Stomach (tissue), 8 donors: ENCODE measurements at regions not wholly inside any gene's neighbourhood (a gene's known extent, or its start where the extent isn't known, plus 50 kb on each side); places are given as distances from the start of the nearest gene placed in this dataset.
"Not testable (repeated sequence)": the region's sequence is repeated elsewhere in the genome, so short reads cannot be mapped to it uniquely, and the experiment has no call there.

Experiments
- DNase-seq, 2 donors: peaks; one replicate each; pipeline versions ENCODE4 v3.0.0 to v3.0.0-alpha.2; 2013 to 2019
- H3K27ac ChIP-seq, 5 donors: fragments of 200-600 bp in 4 of 5; sonication (generic) in 4 of 5; one replicate each; pipeline ENCODE4 v1.5.1; 2013 to 2019; ENCODE audit warnings: mild to moderate bottlenecking in 1 of 5, moderate library complexity in 1 of 5
- H3K27me3 ChIP-seq, 3 donors: fragments of 200-600 bp; sonication (generic); one replicate each; pipeline ENCODE4 v1.5.1; 2017 to 2019; ENCODE audit warnings: mixed run types in 1 of 3
- H3K36me3 ChIP-seq, 4 donors: fragments of 200-600 bp; sonication (generic); 1 replicate in 3 of 4; 2 replicates in 1 of 4; pipeline ENCODE4 v1.5.1; 2016 to 2019
- H3K4me1 ChIP-seq, 4 donors: fragments of 200-600 bp; sonication (generic); one replicate each; pipeline ENCODE4 v1.5.1; 2016 to 2019
- H3K4me3 ChIP-seq, 4 donors: fragments of 200-600 bp; sonication (generic) in 3 of 4; one replicate each; pipeline ENCODE4 v1.5.1; 2016 to 2019; ENCODE audit warnings: mild to moderate bottlenecking in 1 of 4
- H3K9me3 ChIP-seq, 4 donors: fragments of 200-600 bp; sonication (generic); one replicate each; pipeline ENCODE4 v1.5.1; 2016 to 2019
- CTCF ChIP-seq, 7 experiments: fragments of 450-650 bp in 4 of 7; fragments of 200-600 bp in 3 of 7; sonication (generic) in 3 of 7; IDR thresholded peaks; one replicate each; pipeline ENCODE4 v1.5.1; 2016 to 2019; ENCODE audit warnings: antibody characterized with exemption in 7 of 7, control low read depth in 2 of 7, mild to moderate bottlenecking in 1 of 7
- EP300 ChIP-seq: sonication (generic); formaldehyde crosslinking; IDR thresholded peaks from one replicate; pipeline ENCODE4 v1.6.1; 2017; ENCODE audit warnings: antibody characterized with exemption
- POLR2A ChIP-seq, 4 donors: fragments of 450-650 bp; IDR thresholded peaks; one replicate each; pipeline ENCODE4 v1.6.1; 2016; ENCODE audit warnings: antibody characterized with exemption in 4 of 4, control low read depth in 2 of 4, mild to moderate bottlenecking in 1 of 4, moderate library complexity in 1 of 4
- POLR2AphosphoS5 ChIP-seq, 3 donors: sonication (generic); formaldehyde crosslinking; IDR thresholded peaks; one replicate each; pipeline ENCODE4 v1.6.1; 2016; ENCODE audit warnings: antibody characterized with exemption in 3 of 3
- WGBS, 5 donors: extraction: QIAGEN DNeasy Blood & Tissue Kit in 3 of 5; methylation state at CpG; one replicate each; pipeline versions ENCODE4 v1.1.5 to v1.1.7; 2013 to 2018; 5-methylcytosine and 5-hydroxymethylcytosine counted together
- intact Hi-C: fragments of 100-400 bp; cut with DNase I; formaldehyde crosslinking; loops from one replicate; pipeline ENCODE4 v1.15.1; 2023; ENCODE audit warnings: low total_unique reads
- donor health status: healthy with polysubstance abuse.
- donor health status: Bipolar disorder and iron deficiency.
- donor health status: healthy.

GRCh38 chr5:39532511-39532910, 107.7 kb upstream of the DAB2 start:
- Histone ChIP-seq H3K4me3 (no peak overlapping the region), H3K27ac (no peak overlapping the region), H3K36me3 (no peaks in the 10 kb centered on the region), H3K27me3 (no peaks in the 10 kb centered on the region), H3K4me1 (no peaks in the 10 kb centered on the region), H3K9me3 (no peaks in the 10 kb centered on the region)
- TF ChIP-seq EP300 (no peak), POLR2AphosphoS5 (IDR thresholded peaks at IDR 0.05) (no peak), CTCF (IDR thresholded peaks at IDR 0.05) (no peak), POLR2A (IDR thresholded peaks at IDR 0.05) (no peak)
- no peak for DNase-seq
- intact Hi-C loops: no loop called here

GRCh38 chr5:39531306-39531705, 106.5 kb upstream of the DAB2 start:
- H3K9me3 ChIP-seq: no peaks in the 10 kb centered on the region
- intact Hi-C loops: no loop called here
- no peak overlapping the region for H3K4me3 ChIP-seq
- no peaks in the 10 kb centered on the region for H3K4me1 ChIP-seq
- no peaks in the 10 kb centered on the region for H3K36me3 ChIP-seq
- no peak for DNase-seq
- no peak overlapping the region for H3K27ac ChIP-seq
- no peak for TF ChIP-seq POLR2A (IDR thresholded peaks at IDR 0.05)
- no peak for TF ChIP-seq POLR2AphosphoS5 (IDR thresholded peaks at IDR 0.05)
- TF ChIP-seq CTCF (IDR thresholded peaks at IDR 0.05): no peak
- no peak for TF ChIP-seq EP300
- H3K27me3 ChIP-seq: no peaks in the 10 kb centered on the region

- H3K27ac ChIP-seq: peak overlapping the region in 4 of 5 donors; percentile 45 to 69 (median 60)
- 34 to 47% (median 41%) methylated on average over 7 of the region's 7 CpGs for WGBS, 5 donors
- intact Hi-C loops: no loop called here
- TF ChIP-seq EP300 (no peak), POLR2AphosphoS5 (IDR thresholded peaks at IDR 0.05) (no peak), CTCF (IDR thresholded peaks at IDR 0.05) (no peak), POLR2A (IDR thresholded peaks at IDR 0.05) (no peak)
- H3K4me3 ChIP-seq: no peak overlapping the region
- no peaks in the 10 kb centered on the region for H3K36me3 ChIP-seq
- no peaks in the 10 kb centered on the region for H3K4me1 ChIP-seq
- H3K9me3 ChIP-seq: no peaks in the 10 kb centered on the region
- peak in 1 of 2 donors; percentile 52 for DNase-seq
- H3K27me3 ChIP-seq: no peaks in the 10 kb centered on the region
Measured at GRCh38 chr5:39526914-39527477, 102.2 kb upstream of the DAB2 start.

GRCh38 chr5:39525781-39526180, 101.0 kb upstream of the DAB2 start:
- H3K4me3 ChIP-seq, H3K9me3 ChIP-seq, H3K4me1 ChIP-seq, DNase-seq, H3K27me3 ChIP-seq, intact Hi-C loops, H3K36me3 ChIP-seq: not testable (repeated sequence)
- 83 to 92% (median 87%) methylated on average over 7 of the region's 7 CpGs for WGBS, 5 donors
- peak overlapping the region in 4 of 5 donors; percentile 43 to 69 (median 60) for H3K27ac ChIP-seq

- Histone ChIP-seq H3K4me3 (no peak overlapping the region), H3K27ac (peak overlapping the region in 4 of 5 donors; percentile 43 to 69 (median 57)), H3K36me3 (no peaks in the 10 kb centered on the region), H3K9me3 (no peaks in the 10 kb centered on the region), H3K27me3 (no peaks in the 10 kb centered on the region), H3K4me1 (peaks cover 0 to 3% (median 0%) of the 10 kb centered on the region in 4 donors)
- WGBS, 5 donors: 87 to 97% (median 94%) methylated on average over 2 of the region's 2 CpGs
- TF ChIP-seq POLR2A (IDR thresholded peaks at IDR 0.05) (no peak), CTCF (IDR thresholded peaks at IDR 0.05) (no peak), EP300 (no peak), POLR2AphosphoS5 (IDR thresholded peaks at IDR 0.05) (no peak)
- no peak for DNase-seq
- intact Hi-C loops: no loop called here
Measured at GRCh38 chr5:39525271-39525670, 100.5 kb upstream of the DAB2 start.
